BLaER1 (cell line): ENCODE measurements at regions not wholly inside any gene's neighbourhood (a gene's known extent, or its start where the extent isn't known, plus 50 kb on each side); places are given as distances from the start of the nearest gene placed in this dataset.

ENCODE experiments used
- H3K27ac ChIP-seq: shearing (Covaris generic); formaldehyde crosslinking; 2 replicates; pipeline ENCODE4 v1.8.1; 2022
- H3K27me3 ChIP-seq: shearing (Covaris generic); formaldehyde crosslinking; 2 replicates; pipeline ENCODE4 v1.8.1; 2022
- H3K36me3 ChIP-seq: shearing (Covaris generic); formaldehyde crosslinking; 2 replicates; pipeline ENCODE4 v1.8.1; 2022
- H3K4me1 ChIP-seq: shearing (Covaris generic); formaldehyde crosslinking; 2 replicates; pipeline ENCODE4 v1.8.1; 2022
- H3K4me2 ChIP-seq: shearing (Covaris generic); formaldehyde crosslinking; 2 replicates; pipeline ENCODE4 v1.8.1; 2022
- H3K4me3 ChIP-seq: shearing (Covaris generic); formaldehyde crosslinking; 2 replicates; pipeline ENCODE4 v1.8.1; 2022
- H3K9ac ChIP-seq: shearing (Covaris generic); formaldehyde crosslinking; 2 replicates; pipeline ENCODE4 v1.8.1; 2022
- H3K9me3 ChIP-seq: shearing (Covaris generic); formaldehyde crosslinking; 2 replicates; pipeline ENCODE4 v1.8.1; 2022
- H4K20me1 ChIP-seq: shearing (Covaris generic); formaldehyde crosslinking; 2 replicates; pipeline ENCODE4 v1.8.1; 2022
- Cebpa-rat ChIP-seq: shearing (Covaris generic); IDR thresholded peaks from 2 replicates; pipeline ENCODE4 v1.8.1; 2022

DNA sequence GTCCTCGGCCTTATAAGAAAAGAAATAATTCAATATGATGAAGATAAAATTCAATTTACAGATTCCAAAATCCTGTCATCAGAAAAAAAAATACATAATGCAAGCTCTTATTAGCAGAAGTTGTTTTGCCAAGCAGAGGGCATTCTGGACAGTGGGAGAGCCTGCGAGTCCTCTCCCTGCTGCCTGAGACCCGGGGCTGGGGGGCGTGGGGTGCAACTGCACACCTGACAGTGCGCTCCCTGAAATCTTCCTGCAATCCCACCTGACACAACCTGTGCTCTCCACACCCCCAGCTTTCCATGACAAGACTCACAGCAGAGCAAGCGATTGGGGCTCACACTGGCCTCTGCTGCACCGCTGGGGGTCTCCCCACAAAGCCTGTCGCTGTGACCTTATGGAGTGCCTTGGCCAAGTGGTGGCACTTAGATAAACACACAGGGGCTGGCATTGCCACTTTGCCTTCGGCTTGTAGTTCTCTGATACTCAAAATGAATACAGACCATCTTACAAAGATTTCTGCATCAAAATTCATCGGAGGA lies 130.3 kb upstream of the PDE10A start:
- H4K20me1 ChIP-seq, result no peaks in the 10 kb centered on the region
- TF ChIP-seq Cebpa-rat, result no peak
- H3K27me3 ChIP-seq, result no peaks in the 10 kb centered on the region
- no peaks in the 10 kb centered on the region for H3K9me3 ChIP-seq
- no peak overlapping the region for H3K9ac ChIP-seq
- no peak overlapping the region for H3K4me2 ChIP-seq
- no peak overlapping the region for H3K4me3 ChIP-seq
- no peaks in the 10 kb centered on the region for H3K4me1 ChIP-seq
- H3K27ac ChIP-seq, result no peak overlapping the region
- no peaks in the 10 kb centered on the region for H3K36me3 ChIP-seq

GRCh38 chr6:165791876-165792437 lies 128.9 kb upstream of the PDE10A start:
- Histone ChIP-seq H3K4me3 (no peak overlapping the region), H3K36me3 (no peaks in the 10 kb centered on the region), H3K4me1 (no peaks in the 10 kb centered on the region), H3K27ac (no peak overlapping the region), H3K9ac (no peak overlapping the region), H3K4me2 (no peak overlapping the region), H3K27me3 (no peaks in the 10 kb centered on the region), H3K9me3 (no peaks in the 10 kb centered on the region), H4K20me1 (no peaks in the 10 kb centered on the region)
- TF ChIP-seq Cebpa-rat, result no peak

GRCh38 chr6:165791306-165791705 lies 128.3 kb upstream of the PDE10A start:
- Histone ChIP-seq H3K27me3 (no peaks in the 10 kb centered on the region), H4K20me1 (no peaks in the 10 kb centered on the region), H3K9me3 (no peaks in the 10 kb centered on the region), H3K4me3 (no peak overlapping the region), H3K4me2 (no peak overlapping the region), H3K4me1 (no peaks in the 10 kb centered on the region), H3K36me3 (no peaks in the 10 kb centered on the region), H3K27ac (no peak overlapping the region), H3K9ac (no peak overlapping the region)
- TF ChIP-seq Cebpa-rat, result no peak

DNA sequence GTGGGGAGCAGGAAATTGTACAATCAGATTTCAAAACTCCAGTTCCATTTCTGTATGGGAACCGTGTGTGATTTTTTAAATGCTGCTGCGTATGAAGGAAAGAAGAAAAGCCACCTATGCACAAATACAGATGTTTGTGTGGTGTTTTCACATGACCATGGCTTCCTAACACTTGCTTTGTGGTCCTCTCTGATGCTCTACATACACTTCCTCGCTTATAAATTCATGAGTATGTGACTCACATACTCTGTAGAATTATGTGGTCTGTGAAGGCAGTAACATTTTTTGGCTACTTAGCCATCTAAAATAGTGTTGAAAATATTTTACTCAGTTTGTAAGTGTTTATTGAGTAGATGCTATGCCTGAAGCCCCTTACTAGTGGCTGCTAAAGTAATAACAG lies 119.8 kb upstream of the PDE10A start:
- TF ChIP-seq Cebpa-rat, result no peak
- Histone ChIP-seq H3K36me3 (no peaks in the 10 kb centered on the region), H3K27ac (no peak overlapping the region), H3K4me2 (no peak overlapping the region), H4K20me1 (no peaks in the 10 kb centered on the region), H3K9me3 (no peaks in the 10 kb centered on the region), H3K27me3 (no peaks in the 10 kb centered on the region), H3K9ac (no peak overlapping the region), H3K4me1 (no peaks in the 10 kb centered on the region), H3K4me3 (no peak overlapping the region)

GRCh38 chr6:165782134-165782533 lies 119.1 kb upstream of the PDE10A start:
- no peaks in the 10 kb centered on the region for H3K4me1 ChIP-seq
- no peaks in the 10 kb centered on the region for H3K9me3 ChIP-seq
- no peak overlapping the region for H3K9ac ChIP-seq
- H4K20me1 ChIP-seq, result no peaks in the 10 kb centered on the region
- no peak overlapping the region for H3K27ac ChIP-seq
- TF ChIP-seq Cebpa-rat, result no peak
- H3K36me3 ChIP-seq, result no peaks in the 10 kb centered on the region
- no peak overlapping the region for H3K4me2 ChIP-seq
- H3K4me3 ChIP-seq, result no peak overlapping the region
- H3K27me3 ChIP-seq, result no peaks in the 10 kb centered on the region

DNA sequence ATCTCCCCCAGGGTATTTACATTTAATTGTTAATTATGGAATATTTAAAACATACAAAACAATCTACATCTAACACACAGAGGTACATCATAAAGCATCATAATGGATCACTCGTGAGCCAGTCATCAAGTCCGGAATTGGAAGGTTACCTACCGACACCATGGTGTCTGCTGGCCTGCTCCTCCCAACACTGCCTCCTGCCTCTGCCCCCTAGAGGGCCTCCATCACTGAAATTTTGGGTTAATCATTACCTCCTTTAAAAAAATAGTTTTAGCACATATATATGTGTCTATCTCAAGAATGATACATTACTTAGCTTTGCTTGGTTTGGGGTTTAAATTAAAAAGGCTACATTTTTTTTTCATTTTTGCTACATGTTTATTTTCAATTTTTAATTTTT lies 114.6 kb upstream of the PDE10A start:
- H3K27me3 ChIP-seq, result no peaks in the 10 kb centered on the region
- no peak overlapping the region for H3K4me2 ChIP-seq
- no peak overlapping the region for H3K4me3 ChIP-seq
- no peaks in the 10 kb centered on the region for H3K9me3 ChIP-seq
- H3K27ac ChIP-seq, result no peak overlapping the region
- peaks cover 8% of the 10 kb centered on the region for H3K4me1 ChIP-seq
- H3K9ac ChIP-seq, result no peak overlapping the region
- no peaks in the 10 kb centered on the region for H4K20me1 ChIP-seq
- no peak for TF ChIP-seq Cebpa-rat
- no peaks in the 10 kb centered on the region for H3K36me3 ChIP-seq

GRCh38 chr6:165776691-165777090 lies 113.7 kb upstream of the PDE10A start:
- no peak for TF ChIP-seq Cebpa-rat
- no peak overlapping the region for H3K4me2 ChIP-seq
- no peaks in the 10 kb centered on the region for H4K20me1 ChIP-seq
- H3K9ac ChIP-seq, result no peak overlapping the region
- no peaks in the 10 kb centered on the region for H3K36me3 ChIP-seq
- peaks cover 8% of the 10 kb centered on the region for H3K4me1 ChIP-seq
- no peaks in the 10 kb centered on the region for H3K27me3 ChIP-seq
- H3K27ac ChIP-seq, result no peak overlapping the region
- no peaks in the 10 kb centered on the region for H3K9me3 ChIP-seq
- no peak overlapping the region for H3K4me3 ChIP-seq

DNA sequence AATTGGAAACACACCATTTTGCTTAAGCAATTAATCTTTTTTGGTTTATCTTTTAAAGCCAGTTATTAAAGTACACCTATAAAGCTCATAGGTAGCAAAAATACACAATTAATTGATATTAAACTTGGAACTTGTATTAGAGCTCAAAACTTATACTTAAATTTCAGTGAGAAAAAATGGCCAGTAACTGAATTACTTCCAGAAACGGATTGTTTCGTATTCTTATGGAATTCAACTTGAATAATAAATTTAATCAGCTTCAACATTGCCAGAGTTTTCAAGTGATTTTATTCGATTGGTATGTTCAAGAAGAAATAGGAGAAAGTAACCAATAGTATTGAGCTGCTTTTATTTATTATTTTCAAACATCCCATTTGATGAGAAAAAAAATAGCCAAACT lies 112.7 kb upstream of the PDE10A start:
- Histone ChIP-seq H3K36me3 (no peaks in the 10 kb centered on the region), H3K27ac (no peak overlapping the region), H3K4me2 (no peak overlapping the region), H3K9ac (no peak overlapping the region), H4K20me1 (no peaks in the 10 kb centered on the region), H3K4me3 (no peak overlapping the region), H3K9me3 (no peaks in the 10 kb centered on the region), H3K27me3 (no peaks in the 10 kb centered on the region), H3K4me1 (peaks cover 8% of the 10 kb centered on the region)
- TF ChIP-seq Cebpa-rat, result no peak

DNA sequence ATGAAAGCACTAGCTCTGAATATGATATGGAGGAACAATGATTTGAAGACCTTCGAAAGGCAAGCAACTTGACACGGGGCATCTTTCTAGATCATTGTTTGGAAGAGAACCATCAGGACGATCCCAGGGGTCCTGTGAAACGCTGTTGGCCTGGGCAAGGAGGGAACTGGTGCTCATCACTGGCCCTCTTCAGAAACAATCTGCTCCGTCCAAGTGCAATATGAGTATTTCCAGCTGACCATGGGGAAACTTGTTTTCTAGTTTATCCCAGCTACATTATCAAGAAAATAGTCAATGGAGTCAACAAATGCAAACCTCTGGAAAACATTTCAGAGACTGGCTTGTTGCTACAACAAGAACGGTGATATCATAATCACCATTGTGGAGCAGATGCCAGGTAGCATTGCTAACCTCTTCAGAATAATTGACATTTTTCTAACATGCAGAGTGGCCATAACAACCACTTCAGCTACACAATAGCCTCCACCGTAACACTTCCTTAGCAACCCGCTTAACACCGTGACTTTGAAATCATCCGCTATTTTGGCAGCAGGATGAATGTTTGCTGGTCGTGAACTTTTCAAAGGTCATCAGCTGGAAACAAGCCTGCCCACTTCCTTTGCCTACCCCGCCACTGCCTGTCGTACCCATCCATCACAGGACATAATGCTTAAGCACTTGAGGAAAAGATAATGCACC lies 112.0 kb upstream of the PDE10A start:
- no peak overlapping the region for H3K9ac ChIP-seq
- no peaks in the 10 kb centered on the region for H3K27me3 ChIP-seq
- no peak for TF ChIP-seq Cebpa-rat
- no peak overlapping the region for H3K4me3 ChIP-seq
- no peak overlapping the region for H3K27ac ChIP-seq
- H3K36me3 ChIP-seq, result no peaks in the 10 kb centered on the region
- H3K9me3 ChIP-seq, result no peaks in the 10 kb centered on the region
- H3K4me1 ChIP-seq, result peaks cover 8% of the 10 kb centered on the region
- H3K4me2 ChIP-seq, result 0 out of 2 replicates have a peak overlapping the region, but pooled peaks have one; percentile 8
- no peaks in the 10 kb centered on the region for H4K20me1 ChIP-seq

GRCh38 chr6:165770397-165771082 lies 107.5 kb upstream of the PDE10A start:
- H3K4me2 ChIP-seq, result no peak overlapping the region
- no peak overlapping the region for H3K4me3 ChIP-seq
- peaks cover 7% of the 10 kb centered on the region for H3K4me1 ChIP-seq
- no peaks in the 10 kb centered on the region for H3K27me3 ChIP-seq
- no peak for TF ChIP-seq Cebpa-rat
- H3K9me3 ChIP-seq, result no peaks in the 10 kb centered on the region
- no peaks in the 10 kb centered on the region for H4K20me1 ChIP-seq
- no peak overlapping the region for H3K9ac ChIP-seq
- no peaks in the 10 kb centered on the region for H3K36me3 ChIP-seq
- H3K27ac ChIP-seq, result no peak overlapping the region
